OCI-LY3 (cell line): ENCODE measurements at regions not wholly inside any gene's neighbourhood (a gene's known extent, or its start where the extent isn't known, plus 50 kb on each side); places are given as distances from the start of the nearest gene placed in this dataset.

Source experiments
- H2AFZ ChIP-seq: fragments of 200-600, 300-600 bp; shearing (Covaris generic); 2 replicates; pipeline ENCODE4 v1.6.0; 2014; ENCODE audit warnings: antibody characterized with exemption, low read depth, low read length
- H3K27ac ChIP-seq: fragments of 200-600, 300-600 bp; sonication (generic); 2 replicates; pipeline ENCODE4 v1.5.1; 2014; ENCODE audit warnings: mild to moderate bottlenecking, low read length, moderate library complexity, mixed read lengths
- H3K27me3 ChIP-seq: fragments of 200-600, 300-600 bp; sonication (generic); 2 replicates; pipeline ENCODE4 v1.6.1; 2014; ENCODE audit warnings: low read depth, low read length, mixed read lengths
- H3K36me3 ChIP-seq: fragments of 200-600, 300-600 bp; sonication (generic); replicated peaks from 2 replicates; pipeline ENCODE3; 2014; ENCODE audit warnings: low read depth, low read length, mixed read lengths
- H3K4me1 ChIP-seq: fragments of 300-600, 200-600 bp; sonication (generic); 2 replicates; pipeline ENCODE4 v1.6.1; 2014; ENCODE audit warnings: low read length, mixed read lengths
- H3K4me2 ChIP-seq: fragments of 200-600, 300-600 bp; sonication (generic); 2 replicates; pipeline ENCODE4 v1.6.1; 2014; ENCODE audit warnings: low read length, mixed read lengths
- H3K4me3 ChIP-seq: fragments of 300-600, 200-600 bp; sonication (generic); 2 replicates; pipeline ENCODE4 v1.5.1; 2014; ENCODE audit warnings: antibody characterized with exemption, mild to moderate bottlenecking, low read length, moderate library complexity
- H3K79me2 ChIP-seq: fragments of 300-600, 200-600 bp; shearing (Covaris generic); 2 replicates; pipeline ENCODE4 v1.6.1; 2014; ENCODE audit warnings: mild to moderate bottlenecking, low read length, mixed read lengths
- H3K9ac ChIP-seq: fragments of 300-600, 200-600 bp; shearing (Covaris generic); 2 replicates; pipeline ENCODE4 v1.6.0; 2014; ENCODE audit warnings: mild to moderate bottlenecking, low read length, moderate library complexity
- H3K9me3 ChIP-seq: fragments of 200-600, 300-600 bp; shearing (Covaris generic); 2 replicates; pipeline ENCODE4 v1.6.1; 2014; ENCODE audit warnings: low read length, mixed read lengths; ENCODE audit not compliant: insufficient read depth
- H4K20me1 ChIP-seq: fragments of 200-600, 300-600 bp; sonication (generic); 2 replicates; pipeline ENCODE4 v1.6.1; 2016; ENCODE audit warnings: low read length, mixed read lengths; ENCODE audit not compliant: insufficient read depth
- CTCF ChIP-seq: fragments of 200-600, 300-600 bp; sonication (generic); IDR thresholded peaks from 2 replicates; pipeline ENCODE4 v1.5.1; 2014; ENCODE audit warnings: antibody characterized with exemption, low read length, low read depth
- EZH2phosphoT487 ChIP-seq: fragments of 200-600 bp; shearing (Covaris generic); IDR thresholded peaks from 2 replicates; pipeline ENCODE4 v1.6.1; 2018; ENCODE audit warnings: antibody characterized with exemption, mixed run types, low read depth

DNA sequence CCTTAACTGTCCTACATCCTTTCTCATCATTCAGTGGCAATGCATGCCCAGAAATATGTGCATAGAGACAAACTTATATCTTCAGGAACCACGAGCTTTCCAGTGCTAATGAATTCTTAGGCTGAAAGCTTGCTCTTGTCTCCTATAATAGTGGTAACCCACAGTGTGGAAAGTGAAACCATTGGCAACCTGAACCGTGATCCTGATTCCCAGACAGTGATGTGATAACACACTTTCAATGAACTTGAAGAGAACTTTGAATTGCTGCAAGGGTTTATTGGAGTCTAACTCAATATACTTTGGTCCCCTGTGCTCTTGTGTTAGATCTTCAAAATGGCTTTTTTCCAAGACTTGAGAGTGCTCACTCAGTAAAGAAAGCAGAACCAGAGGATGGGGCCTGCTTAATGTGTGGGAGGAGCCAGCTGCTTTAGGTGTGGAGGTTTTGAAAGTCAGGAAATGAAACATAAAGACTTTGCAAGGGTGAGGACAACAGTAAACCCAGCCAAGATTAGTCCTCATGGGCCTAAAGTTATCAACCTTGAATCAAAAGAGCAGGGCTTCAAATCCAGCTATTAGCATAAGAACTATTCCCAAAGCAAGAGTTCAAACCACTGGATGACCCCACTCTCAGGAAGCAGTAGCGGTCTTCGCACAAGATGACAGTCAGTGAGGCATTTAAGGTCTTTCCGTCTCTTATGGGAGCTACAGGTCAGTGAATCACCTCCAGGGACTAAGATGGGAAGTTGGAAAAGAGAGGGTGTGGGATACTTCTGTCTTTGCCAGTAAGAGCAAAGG lies 332.4 kb upstream of the NRP1 start:
- no peak overlapping the region for H2AFZ ChIP-seq
- no peaks in the 10 kb centered on the region for H3K27me3 ChIP-seq
- no peak overlapping the region for H3K27ac ChIP-seq
- no peak overlapping the region for H3K4me3 ChIP-seq
- no peak overlapping the region for H3K9ac ChIP-seq
- H3K4me1 ChIP-seq = no peaks in the 10 kb centered on the region
- H3K79me2 ChIP-seq = no peaks in the 10 kb centered on the region
- H4K20me1 ChIP-seq = no peaks in the 10 kb centered on the region
- no peaks in the 10 kb centered on the region for H3K9me3 ChIP-seq
- H3K36me3 ChIP-seq = no peaks in the 10 kb centered on the region
- H3K4me2 ChIP-seq = no peak overlapping the region
- no peak for TF ChIP-seq EZH2phosphoT487
- no peak for TF ChIP-seq CTCF

- TF ChIP-seq CTCF = no peak
- no peak for TF ChIP-seq EZH2phosphoT487
- H3K4me3 ChIP-seq = no peak overlapping the region
Observed at GRCh38 chr10:33665501-33665900, 331.0 kb upstream of the NRP1 start.

GRCh38 chr10:33664070-33664469 lies 329.6 kb upstream of the NRP1 start:
- H3K9me3 ChIP-seq = no peaks in the 10 kb centered on the region
- no peak for TF ChIP-seq EZH2phosphoT487
- no peak overlapping the region for H2AFZ ChIP-seq
- no peaks in the 10 kb centered on the region for H3K27me3 ChIP-seq
- no peaks in the 10 kb centered on the region for H3K4me1 ChIP-seq
- no peaks in the 10 kb centered on the region for H3K79me2 ChIP-seq
- H3K4me2 ChIP-seq = no peak overlapping the region
- no peak overlapping the region for H3K4me3 ChIP-seq
- no peaks in the 10 kb centered on the region for H4K20me1 ChIP-seq
- no peaks in the 10 kb centered on the region for H3K36me3 ChIP-seq
- no peak overlapping the region for H3K27ac ChIP-seq
- no peak overlapping the region for H3K9ac ChIP-seq

More at GRCh38 chr10:33665501-33665900, 331.0 kb upstream of the NRP1 start:
- H3K79me2 ChIP-seq = no peaks in the 10 kb centered on the region
- no peaks in the 10 kb centered on the region for H3K9me3 ChIP-seq
- H3K4me2 ChIP-seq = no peak overlapping the region
- H3K9ac ChIP-seq = no peak overlapping the region
- H3K27ac ChIP-seq = no peak overlapping the region
- H3K27me3 ChIP-seq = no peaks in the 10 kb centered on the region
- no peaks in the 10 kb centered on the region for H3K36me3 ChIP-seq
- no peak overlapping the region for H2AFZ ChIP-seq
- H4K20me1 ChIP-seq = no peaks in the 10 kb centered on the region
- H3K4me1 ChIP-seq = no peaks in the 10 kb centered on the region

GRCh38 chr10:33661580-33662336 lies 327.3 kb upstream of the NRP1 start:
- TF ChIP-seq EZH2phosphoT487 = no peak
- TF ChIP-seq CTCF = no peak
- H3K4me3 ChIP-seq = no peak overlapping the region

More at GRCh38 chr10:33661580-33662336, 327.3 kb upstream of the NRP1 start:
- H3K79me2 ChIP-seq = no peaks in the 10 kb centered on the region
- no peak overlapping the region for H3K27ac ChIP-seq
- H3K27me3 ChIP-seq = no peaks in the 10 kb centered on the region
- H3K4me2 ChIP-seq = no peak overlapping the region
- H3K4me1 ChIP-seq = no peaks in the 10 kb centered on the region
- H3K36me3 ChIP-seq = no peaks in the 10 kb centered on the region
- H3K9ac ChIP-seq = no peak overlapping the region
- no peaks in the 10 kb centered on the region for H4K20me1 ChIP-seq
- no peaks in the 10 kb centered on the region for H3K9me3 ChIP-seq
- no peak overlapping the region for H2AFZ ChIP-seq
